ENCODE measurements at regions not wholly inside any gene's neighbourhood (a gene's known extent, or its start where the extent isn't known, plus 50 kb on each side); places are given as distances from the start of the nearest gene placed in this dataset.

- Histone ChIP-seq H3K9ac (ENCODE audit: low read length) (no peak overlapping the region), H2AFZ (ENCODE audit: insufficient read depth, low read depth, low read length, poor library complexity, severe bottlenecking) (no peak overlapping the region), H3K36me3 (replicated peaks in 1 of 2; ENCODE audit: control extremely low read depth in 1 of 2, control insufficient read depth in 1 of 2, extremely low read depth in 1 of 2, insufficient read depth in 2 of 2, low read length in 1 of 2) (no peaks in the 10 kb centered on the region), H3K4me1 (ENCODE audit: control insufficient read depth in 2 of 2, insufficient read depth in 2 of 2, low read length in 2 of 2) (no peaks in the 10 kb centered on the region), H4K20me1 (ENCODE audit: control insufficient read depth, insufficient read depth, low read length, poor library complexity, severe bottlenecking) (no peaks in the 10 kb centered on the region), H3K9me3 (ENCODE audit: control extremely low read depth in 1 of 3, control insufficient read depth in 2 of 3, insufficient read depth in 1 of 3, low read length in 2 of 3) (no peaks in the 10 kb centered on the region), H3K4me2 (replicated peaks; ENCODE audit: low read depth, low read length, poor library complexity, severe bottlenecking) (no peak overlapping the region), H3K79me2 (ENCODE audit: control insufficient read depth, insufficient read depth, low read length) (no peaks in the 10 kb centered on the region), H3K4me3 (ENCODE audit: control extremely low read depth in 1 of 5, extremely low read depth in 1 of 5, insufficient read depth in 1 of 5, low read depth in 2 of 5, low read length in 4 of 5) (no peak overlapping the region), H3K27ac (ENCODE audit: low read length in 2 of 2) (no peak overlapping the region), H3K27me3 (replicated peaks in 1 of 4; ENCODE audit: control extremely low read depth in 1 of 4, control insufficient read depth in 3 of 4, insufficient read depth in 4 of 4, low read length in 3 of 4) (peaks cover 0 to 17% (median 0%) of the 10 kb centered on the region in 4 experiments)
- Mint-ChIP-seq H3K9me3 (ENCODE audit: insufficient read depth) (no peaks in the 10 kb centered on the region), H3K27me3 (peaks cover 46% of the 10 kb centered on the region), H3K4me1 (no peaks in the 10 kb centered on the region), H3K27ac (no peak overlapping the region), H3K4me3 (no peak overlapping the region)
- TF ChIP-seq EZH2 (IDR thresholded peaks at IDR 0.05; ENCODE audit: borderline replicate concordance, insufficient read depth, low read depth, low read length, poor library complexity, severe bottlenecking) = no peak
- TF ChIP-seq, protein P1, sequence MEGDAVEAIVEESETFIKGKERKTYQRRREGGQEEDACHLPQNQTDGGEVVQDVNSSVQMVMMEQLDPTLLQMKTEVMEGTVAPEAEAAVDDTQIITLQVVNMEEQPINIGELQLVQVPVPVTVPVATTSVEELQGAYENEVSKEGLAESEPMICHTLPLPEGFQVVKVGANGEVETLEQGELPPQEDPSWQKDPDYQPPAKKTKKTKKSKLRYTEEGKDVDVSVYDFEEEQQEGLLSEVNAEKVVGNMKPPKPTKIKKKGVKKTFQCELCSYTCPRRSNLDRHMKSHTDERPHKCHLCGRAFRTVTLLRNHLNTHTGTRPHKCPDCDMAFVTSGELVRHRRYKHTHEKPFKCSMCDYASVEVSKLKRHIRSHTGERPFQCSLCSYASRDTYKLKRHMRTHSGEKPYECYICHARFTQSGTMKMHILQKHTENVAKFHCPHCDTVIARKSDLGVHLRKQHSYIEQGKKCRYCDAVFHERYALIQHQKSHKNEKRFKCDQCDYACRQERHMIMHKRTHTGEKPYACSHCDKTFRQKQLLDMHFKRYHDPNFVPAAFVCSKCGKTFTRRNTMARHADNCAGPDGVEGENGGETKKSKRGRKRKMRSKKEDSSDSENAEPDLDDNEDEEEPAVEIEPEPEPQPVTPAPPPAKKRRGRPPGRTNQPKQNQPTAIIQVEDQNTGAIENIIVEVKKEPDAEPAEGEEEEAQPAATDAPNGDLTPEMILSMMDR (IDR thresholded peaks at IDR 0.05) = no peak
- CTCF ChIA-PET = no interaction called here
- DNase-seq (no peak), ATAC-seq (ENCODE audit: low read depth) (no peak)
- intact Hi-C loops (cut with micrococcal nuclease) = no loop called here
- WGBS (ENCODE audit: insufficient coverage) = 82% methylated on average over 1 of the region's 1 CpG
- POLR2A ChIA-PET = no interaction called here
These were observed 201.6 kb upstream of the NAV2 start for GRCh38 chr11:19511066-19511412.

DNA sequence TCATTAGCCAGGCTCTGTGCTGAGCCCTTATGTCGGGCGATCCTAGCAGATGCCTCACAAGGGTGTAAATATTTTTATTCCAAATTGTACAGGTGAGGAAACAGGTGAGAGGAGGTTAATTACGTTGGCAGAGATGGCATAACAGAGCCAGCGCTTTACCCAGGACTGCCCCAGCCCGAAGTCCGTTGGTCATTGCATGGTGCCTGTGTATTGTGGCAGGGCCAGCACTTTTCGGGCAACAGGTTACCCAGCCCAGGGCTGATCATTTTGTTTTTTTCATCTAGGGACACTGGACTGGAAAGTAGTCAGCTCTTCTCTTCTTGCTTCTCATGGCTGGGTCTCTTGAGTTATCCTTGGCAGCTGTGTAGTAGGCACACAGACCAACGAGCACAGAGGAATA lies 202.2 kb upstream of the NAV2 start:
- WGBS (ENCODE audit: insufficient coverage) = 80% methylated on average over 5 of the region's 8 CpGs

More for the DNA sequence above, 202.2 kb upstream of the NAV2 start:
- ATAC-seq (ENCODE audit: low read depth) (no peak), DNase-seq (no peak)
- H3K27ac ChIP-seq (ENCODE audit: low read length in 2 of 2) = no peak overlapping the region
- POLR2A ChIA-PET = no interaction called here
- H4K20me1 ChIP-seq (ENCODE audit: control insufficient read depth, insufficient read depth, low read length, poor library complexity, severe bottlenecking) = no peaks in the 10 kb centered on the region
- TF ChIP-seq, protein P1 (IDR thresholded peaks at IDR 0.05) = no peak
- no peak for TF ChIP-seq EZH2 (IDR thresholded peaks at IDR 0.05; ENCODE audit: borderline replicate concordance, insufficient read depth, low read depth, low read length, poor library complexity, severe bottlenecking)
- H3K4me1 ChIP-seq (ENCODE audit: control insufficient read depth in 2 of 2, insufficient read depth in 2 of 2, low read length in 2 of 2) = no peaks in the 10 kb centered on the region
- Mint-ChIP-seq H3K4me3 (no peak overlapping the region), H3K4me1 (no peaks in the 10 kb centered on the region), H3K9me3 (ENCODE audit: insufficient read depth) (no peaks in the 10 kb centered on the region), H3K27me3 (peaks cover 47% of the 10 kb centered on the region), H3K27ac (no peak overlapping the region)
- intact Hi-C loops (cut with micrococcal nuclease) = no loop called here
- CTCF ChIA-PET = no interaction called here
- no peaks in the 10 kb centered on the region for H3K9me3 ChIP-seq (ENCODE audit: control extremely low read depth in 1 of 3, control insufficient read depth in 2 of 3, insufficient read depth in 1 of 3, low read length in 2 of 3)
- no peaks in the 10 kb centered on the region for H3K79me2 ChIP-seq (ENCODE audit: control insufficient read depth, insufficient read depth, low read length)
- peaks cover 0 to 15% (median 0%) of the 10 kb centered on the region in 4 experiments for H3K27me3 ChIP-seq (replicated peaks in 1 of 4; ENCODE audit: control extremely low read depth in 1 of 4, control insufficient read depth in 3 of 4, insufficient read depth in 4 of 4, low read length in 3 of 4)
- no peak overlapping the region for H3K9ac ChIP-seq (ENCODE audit: low read length)
- H3K4me3 ChIP-seq (ENCODE audit: control extremely low read depth in 1 of 5, extremely low read depth in 1 of 5, insufficient read depth in 1 of 5, low read depth in 2 of 5, low read length in 4 of 5) = no peak overlapping the region
- H3K36me3 ChIP-seq (replicated peaks in 1 of 2; ENCODE audit: control extremely low read depth in 1 of 2, control insufficient read depth in 1 of 2, extremely low read depth in 1 of 2, insufficient read depth in 2 of 2, low read length in 1 of 2) = no peaks in the 10 kb centered on the region
- no peak overlapping the region for H3K4me2 ChIP-seq (replicated peaks; ENCODE audit: low read depth, low read length, poor library complexity, severe bottlenecking)
- H2AFZ ChIP-seq (ENCODE audit: insufficient read depth, low read depth, low read length, poor library complexity, severe bottlenecking) = no peak overlapping the region

Data from B cell (primary cell).